GM18511 (cell line): ENCODE measurements at regions not wholly inside any gene's neighbourhood (a gene's known extent, or its start where the extent isn't known, plus 50 kb on each side); places are given as distances from the start of the nearest gene placed in this dataset.

Source experiments
- ATAC-seq: cut with Tn5 transposase; IDR thresholded peaks from one replicate; pipeline ENCODE4 v1.9.1; 2021; ENCODE audit warnings: mild to moderate bottlenecking, moderate library complexity; ENCODE audit not compliant: unreplicated experiment

DNA sequence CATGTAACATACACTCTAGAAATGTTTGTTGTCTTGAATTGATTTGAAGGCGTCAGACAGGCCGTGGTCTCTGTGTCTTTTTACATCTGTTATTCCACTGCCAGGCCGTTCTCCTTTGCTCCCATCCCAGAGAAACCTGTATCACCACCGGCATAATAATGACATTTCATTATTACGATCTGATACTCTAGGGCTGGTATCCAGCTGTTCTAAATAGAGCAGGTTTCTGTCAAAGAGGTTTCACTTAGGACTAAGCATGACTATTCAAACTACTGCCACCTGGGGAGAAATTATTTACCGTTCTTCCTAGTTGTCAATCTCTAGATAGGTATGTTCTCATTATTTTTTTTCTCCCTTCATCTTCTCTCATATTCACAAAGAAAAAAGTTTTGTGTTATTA lies 1016.2 kb upstream of the EEF2KMT start:
- ATAC-seq = no peak

DNA sequence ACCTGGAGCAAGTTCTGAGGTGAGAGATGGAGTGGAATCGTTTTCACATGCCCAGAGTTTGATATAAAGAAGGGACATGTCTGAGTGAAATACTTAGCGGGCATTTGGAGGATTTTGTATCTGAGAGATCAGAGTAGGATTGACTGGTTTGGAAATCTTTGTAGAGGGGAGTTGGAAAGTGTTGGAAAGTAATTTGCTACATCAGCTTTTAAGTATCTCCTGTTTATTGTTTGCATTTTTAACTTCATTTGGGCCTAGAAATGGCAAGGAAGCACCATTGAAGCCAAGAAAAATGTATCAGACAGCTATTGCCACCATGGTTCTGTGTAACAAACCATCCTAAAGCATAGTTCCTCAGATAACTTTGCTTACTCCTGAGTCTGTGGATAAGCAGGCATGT lies 1015.1 kb upstream of the EEF2KMT start:
- no peak for ATAC-seq

DNA sequence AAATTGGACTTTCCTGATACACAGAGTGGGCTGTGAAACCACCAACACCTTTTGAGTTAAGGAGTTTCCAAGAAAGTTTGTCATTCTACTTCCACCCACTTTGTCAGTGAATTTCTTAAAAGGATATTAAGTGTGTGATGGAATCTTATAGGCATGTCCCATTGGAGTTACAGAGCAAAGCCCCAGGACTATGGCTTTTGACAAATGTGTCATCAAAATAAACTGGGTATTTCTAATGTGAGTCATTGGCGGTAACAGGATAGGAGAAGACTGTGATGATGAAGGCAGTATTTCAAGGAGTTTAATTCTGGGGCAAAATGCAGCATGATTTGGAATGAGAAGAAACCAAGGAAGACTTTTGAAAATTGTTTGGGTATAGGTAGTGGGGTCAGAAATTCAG lies 1013.8 kb upstream of the EEF2KMT start:
- ATAC-seq = no peak

DNA sequence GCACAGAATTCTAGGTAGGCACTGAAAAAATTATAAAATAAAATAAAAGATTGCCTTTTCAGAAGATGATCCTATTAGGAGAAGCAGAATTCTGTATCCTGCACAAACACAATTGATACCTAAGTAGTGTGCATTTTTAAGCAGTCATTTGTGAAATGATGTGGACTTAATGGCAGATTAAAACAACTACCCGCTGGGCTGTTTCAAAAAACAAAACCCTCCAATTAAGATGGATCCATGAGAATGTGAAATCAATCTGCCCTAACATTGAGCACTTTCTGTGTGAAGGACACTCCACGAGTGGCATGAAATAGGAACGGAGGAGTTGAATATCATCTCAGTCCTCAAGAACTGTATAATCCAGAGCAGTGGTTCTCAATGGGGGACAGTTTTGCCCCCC lies 1012.8 kb upstream of the EEF2KMT start:
- ATAC-seq = no peak

DNA sequence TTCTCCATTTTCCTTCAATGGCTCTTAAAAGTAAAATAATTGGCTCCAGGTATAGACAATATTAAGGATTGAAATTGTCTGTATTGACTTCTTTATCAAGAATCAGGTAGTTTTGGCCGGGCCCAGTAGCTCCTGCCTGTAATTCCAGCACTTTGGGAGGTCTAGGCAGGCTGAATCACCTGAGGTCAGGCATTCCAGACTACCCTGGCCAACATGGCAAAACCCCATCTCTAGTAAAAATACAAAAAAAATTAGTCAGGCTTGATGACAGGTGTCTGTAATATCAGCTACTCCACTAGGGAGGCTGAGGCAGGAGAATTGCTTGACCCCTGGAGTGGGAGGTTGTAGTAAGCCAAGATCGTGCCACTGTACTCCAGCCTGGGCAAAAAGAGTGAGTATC lies 1008.5 kb upstream of the EEF2KMT start:
- ATAC-seq = no peak

DNA sequence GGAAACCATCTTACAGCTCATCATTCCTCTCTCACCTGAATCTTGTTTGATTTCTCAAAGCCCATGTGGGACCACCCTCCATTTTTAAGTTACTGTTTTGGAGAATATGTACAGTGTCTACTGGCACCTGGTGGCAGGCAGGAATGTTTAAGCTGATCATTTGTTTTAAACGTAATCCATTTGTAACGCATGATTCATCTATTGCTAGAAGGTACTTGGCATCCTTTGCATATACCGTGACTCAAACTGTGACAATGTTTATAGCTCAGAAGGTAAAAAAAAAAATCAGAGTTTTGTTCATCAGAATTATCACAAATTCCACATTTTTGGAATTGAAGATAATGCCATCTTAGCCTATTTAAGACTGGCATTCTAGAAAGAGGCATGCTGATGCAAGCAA lies 1007.5 kb upstream of the EEF2KMT start:
- ATAC-seq = no peak

DNA sequence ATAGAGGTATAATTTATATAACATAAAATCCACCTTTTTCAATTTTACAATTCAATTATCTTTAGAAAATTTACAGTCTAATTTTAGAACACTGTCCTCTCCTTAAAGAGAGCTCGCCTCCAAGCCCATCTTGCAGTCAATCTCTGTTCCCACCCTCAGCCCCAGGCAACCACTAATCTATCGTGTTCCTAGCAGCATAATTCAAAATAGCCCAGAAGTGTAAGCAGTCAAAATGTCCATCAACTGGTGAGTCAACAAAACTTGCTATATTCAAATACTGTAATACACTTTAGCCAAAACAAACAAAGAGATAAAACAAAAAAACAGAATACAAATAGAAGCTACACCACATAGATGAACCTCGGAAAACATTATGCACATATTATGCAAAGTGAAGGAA lies 1006.8 kb upstream of the EEF2KMT start:
- no peak for ATAC-seq

DNA sequence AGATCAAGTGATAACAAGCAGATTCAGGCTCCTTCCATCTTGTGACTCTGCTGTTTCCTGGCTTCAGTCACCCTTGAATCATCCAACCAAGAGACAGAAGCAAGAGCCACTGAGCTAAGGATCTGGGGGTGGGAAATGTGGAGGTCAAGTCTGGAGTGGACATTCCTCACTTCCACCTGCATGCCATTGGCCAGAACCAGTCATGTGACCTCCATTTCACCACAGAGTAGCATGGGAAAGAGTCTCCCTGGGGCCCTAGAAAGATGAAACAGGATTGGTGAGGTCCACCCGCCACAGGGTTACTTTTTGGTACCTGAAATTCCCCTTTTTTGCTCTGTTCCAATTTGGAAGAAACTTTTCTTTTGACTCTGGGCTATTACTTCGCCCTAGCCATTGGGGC lies 1006.0 kb upstream of the EEF2KMT start:
- no peak for ATAC-seq

DNA sequence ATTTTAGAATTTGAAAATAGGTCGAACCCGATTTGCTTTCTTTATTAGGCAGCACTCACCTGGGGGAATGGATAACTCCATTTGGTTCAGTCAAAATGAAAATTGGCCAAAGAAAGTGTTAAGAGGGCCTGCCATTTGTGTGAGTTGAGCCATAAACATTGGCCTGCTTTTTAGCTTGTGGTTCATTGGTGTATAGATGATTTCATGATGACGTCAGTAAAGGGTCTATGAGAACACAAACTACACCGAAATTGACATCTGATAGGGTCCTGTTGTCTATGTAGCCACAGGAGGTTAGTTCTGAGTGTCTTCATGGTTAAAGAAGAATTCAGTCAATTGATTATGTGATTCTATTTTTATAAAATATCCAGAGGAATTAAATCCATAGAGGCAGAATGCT lies 1001.5 kb upstream of the EEF2KMT start:
- no peak for ATAC-seq

DNA sequence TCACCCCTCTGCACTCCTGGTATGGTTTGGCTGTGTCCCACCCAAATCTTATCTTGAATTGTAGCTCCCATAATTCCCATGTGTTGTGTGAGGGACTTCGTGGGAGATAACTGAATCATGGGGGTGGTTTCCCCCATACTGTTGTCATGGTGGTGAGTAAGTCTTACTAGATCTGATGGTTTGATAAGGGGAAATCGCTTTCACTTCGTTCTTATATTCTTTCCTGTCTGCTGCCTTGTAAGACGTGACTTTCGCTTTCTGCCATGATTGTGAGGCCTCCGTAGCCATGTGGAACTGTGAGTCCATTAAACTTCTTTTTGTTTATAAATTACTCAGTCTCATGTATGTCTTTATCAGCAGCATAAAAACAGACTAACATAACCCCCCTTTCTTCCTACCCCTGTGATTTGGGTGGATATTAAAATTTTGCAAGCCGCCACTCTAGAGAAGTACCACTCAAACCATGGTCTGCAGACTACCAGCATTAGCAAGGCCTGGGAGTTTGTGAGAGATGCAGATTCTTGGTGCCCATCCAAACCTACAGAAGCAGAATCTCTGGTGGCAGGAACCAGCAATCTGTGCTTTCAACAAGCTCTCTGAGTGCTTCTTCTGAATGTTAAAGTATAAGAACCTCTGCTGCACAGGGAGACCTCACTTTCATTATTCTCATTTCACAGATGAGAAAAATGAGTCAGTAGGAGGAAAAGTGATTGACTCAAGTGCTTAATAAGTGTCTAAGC lies 999.5 kb upstream of the EEF2KMT start:
- ATAC-seq = no peak

DNA sequence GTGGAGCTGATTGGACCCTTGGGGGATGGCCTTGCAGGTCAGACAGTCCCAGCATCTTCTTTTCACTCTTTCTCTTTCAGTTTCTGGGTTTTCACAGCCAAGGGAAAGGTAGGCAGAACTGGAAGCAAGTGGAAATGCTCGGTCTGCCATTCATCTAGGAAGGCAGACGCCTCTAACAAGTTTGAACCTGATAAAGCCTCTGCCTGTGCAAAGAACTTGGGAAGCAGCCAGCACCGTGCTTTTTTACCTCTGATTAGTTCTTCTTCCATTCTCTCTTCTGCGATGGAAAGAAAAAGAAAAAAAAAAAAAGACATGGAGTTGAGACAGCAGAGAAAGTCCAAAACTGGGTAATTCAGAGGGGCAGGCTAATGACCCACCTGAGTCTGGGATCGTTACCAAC lies 997.8 kb upstream of the EEF2KMT start:
- no peak for ATAC-seq

DNA sequence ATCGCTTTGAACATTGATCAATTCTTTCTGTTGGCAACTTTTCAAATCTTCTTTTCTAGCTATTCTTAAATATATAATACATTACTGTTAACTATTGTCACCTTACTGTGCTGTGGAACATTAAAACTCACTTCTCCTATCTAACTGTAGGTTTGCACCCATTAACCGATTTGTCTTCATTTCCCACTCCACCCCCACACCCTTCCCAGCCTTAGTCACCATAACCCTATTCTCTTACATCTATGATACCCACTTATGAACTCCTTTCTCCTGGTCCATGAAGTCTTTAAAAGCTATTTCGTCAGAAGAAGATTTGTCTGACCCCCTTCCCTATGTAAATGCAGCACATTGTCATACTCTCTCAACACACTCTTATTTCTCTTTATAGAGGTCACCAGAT lies 993.4 kb upstream of the EEF2KMT start:
- ATAC-seq = no peak

DNA sequence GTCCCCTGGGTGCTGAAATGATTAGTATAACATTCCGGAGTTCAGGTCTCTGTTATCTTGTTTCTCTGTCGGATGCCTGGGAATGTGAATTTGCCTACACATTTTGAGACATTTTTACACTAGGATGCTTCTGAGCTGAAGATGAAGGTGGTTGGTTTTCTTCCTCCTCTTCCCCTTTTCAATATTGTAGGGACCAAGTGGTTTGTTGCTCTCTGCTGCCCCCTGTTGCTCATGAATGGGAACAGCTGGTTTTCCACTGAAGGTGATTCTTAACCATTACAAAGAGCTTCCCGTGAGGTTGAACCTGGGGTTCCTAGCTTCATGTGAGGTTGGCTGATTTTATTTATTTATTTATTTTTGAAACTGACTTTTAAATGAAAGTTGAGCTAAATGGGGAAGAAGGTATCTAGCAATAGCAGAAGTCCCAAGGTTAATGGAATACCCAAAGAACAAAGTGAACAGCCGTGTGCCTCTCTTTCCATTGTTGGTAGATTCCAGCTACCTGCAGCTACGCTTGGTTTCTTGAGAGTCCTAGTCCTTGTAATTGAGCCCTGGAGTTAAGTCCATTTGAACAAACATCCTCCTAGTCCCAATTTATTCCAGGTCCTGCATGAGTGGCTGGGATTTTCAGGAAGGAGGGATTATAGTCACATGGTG lies 983.9 kb upstream of the EEF2KMT start:
- ATAC-seq = no peak

DNA sequence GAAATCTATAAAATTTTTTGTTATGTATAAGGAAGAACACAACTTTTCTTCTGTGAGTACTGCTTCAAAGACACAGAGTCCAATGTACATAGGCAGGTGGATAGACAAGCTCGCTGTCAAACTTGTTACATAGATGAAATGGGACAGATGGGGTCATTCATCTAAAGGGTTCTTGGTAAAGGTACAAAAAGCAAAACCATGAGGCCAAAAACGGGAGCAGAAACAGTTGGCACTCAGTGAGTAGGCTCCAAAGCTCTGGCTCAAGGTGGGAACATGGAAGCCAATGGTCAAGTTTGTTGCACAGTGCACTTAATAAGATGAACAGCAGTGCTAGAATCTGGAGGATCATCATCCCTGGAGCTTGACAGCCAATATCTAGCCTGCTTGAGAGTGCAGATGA lies 979.0 kb upstream of the EEF2KMT start:
- no peak for ATAC-seq

DNA sequence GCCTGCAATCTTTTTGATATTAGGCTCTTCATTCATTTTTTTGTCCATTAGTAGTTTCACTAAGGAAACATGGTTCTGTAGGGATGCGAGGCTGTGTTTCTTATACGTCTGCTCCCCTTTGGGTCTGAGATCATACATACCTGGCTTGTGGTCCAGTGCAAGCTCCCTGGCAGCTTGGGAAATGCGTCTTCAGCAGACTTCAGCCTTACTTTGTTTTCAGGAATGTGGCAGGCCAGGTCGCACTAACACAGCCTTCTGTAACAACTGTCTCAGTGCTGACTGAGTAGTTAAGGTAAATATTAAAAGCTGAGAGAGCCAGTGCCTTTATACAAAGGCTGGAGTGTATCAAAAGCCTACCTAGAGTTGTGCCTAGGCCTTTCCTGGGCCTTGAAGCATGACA lies 970.5 kb upstream of the EEF2KMT start:
- no peak for ATAC-seq

DNA sequence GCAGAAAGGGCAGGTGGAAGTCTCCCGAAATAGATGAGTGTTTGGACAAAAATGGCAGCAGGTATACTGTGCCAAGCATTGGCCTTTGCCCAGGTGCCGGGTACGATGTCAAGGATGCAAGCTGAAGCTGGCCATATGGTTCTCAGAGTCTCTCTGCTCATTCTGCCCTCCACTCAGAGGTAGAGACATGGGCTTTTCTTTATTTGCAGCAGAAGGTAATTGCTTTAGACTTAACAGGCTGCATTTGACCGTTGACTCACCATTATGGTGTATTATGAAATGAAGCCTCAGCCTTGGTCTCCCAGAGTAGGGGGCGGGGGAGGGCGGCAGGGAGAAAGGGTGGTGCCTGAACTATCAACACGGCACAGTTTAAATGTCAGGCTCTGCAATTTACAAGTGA lies 969.1 kb upstream of the EEF2KMT start:
- no peak for ATAC-seq

DNA sequence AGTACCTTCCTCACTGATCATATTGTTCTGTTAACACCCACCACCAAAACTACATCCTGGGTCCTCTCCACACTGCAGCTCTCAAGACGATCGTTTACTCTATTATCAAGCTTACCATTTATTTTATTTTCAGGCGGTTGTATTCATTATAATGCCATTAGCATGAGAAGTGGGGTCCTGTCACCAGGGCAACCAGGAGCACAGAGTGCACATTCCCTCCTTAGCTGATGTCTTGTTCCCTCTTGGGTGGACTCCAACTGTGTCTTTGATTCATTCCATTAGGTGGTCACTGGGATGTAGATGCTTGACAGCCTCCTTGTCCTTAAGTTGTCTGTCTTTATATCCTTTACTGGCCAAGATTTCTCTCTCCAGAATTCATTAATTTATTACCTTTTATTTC lies 965.9 kb upstream of the EEF2KMT start:
- ATAC-seq = no peak

DNA sequence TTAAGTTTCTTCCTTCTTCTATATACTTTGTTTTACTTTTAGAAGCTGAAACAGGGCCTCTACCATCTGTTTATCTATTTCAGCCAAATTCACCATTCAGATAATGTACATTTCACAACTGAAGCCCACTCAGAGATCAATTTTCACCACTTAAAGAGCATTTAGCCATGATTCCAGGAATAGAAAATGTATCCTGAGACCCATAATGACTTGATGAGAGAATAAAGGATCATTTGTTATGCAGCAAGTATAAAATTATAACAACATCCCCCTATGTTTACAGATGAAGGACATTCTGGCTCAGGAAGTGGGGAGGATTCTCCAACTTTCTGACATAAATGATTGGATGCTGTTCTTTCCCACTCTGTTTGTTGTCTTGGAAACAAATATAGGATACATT lies 962.1 kb upstream of the EEF2KMT start:
- ATAC-seq = no peak

DNA sequence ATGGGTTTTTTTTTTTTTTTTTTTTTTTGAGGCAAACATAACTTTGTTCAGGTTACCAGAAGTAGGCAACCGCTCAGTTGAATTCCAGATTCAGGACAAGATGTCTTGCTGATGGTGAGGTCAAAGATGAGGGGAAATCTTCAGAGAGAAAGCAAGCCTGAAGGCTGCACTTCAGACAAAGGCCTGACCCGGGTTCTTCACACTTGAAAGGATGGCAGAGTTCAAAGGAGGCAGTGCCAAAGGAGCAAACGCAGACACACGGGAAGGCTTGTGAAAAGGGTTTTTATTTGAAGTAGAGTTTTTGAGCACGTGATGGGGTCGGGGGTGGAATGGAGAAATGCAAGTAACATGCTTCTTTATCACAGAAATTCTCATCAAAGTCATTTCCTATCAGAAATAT lies 960.2 kb upstream of the EEF2KMT start:
- no peak for ATAC-seq

DNA sequence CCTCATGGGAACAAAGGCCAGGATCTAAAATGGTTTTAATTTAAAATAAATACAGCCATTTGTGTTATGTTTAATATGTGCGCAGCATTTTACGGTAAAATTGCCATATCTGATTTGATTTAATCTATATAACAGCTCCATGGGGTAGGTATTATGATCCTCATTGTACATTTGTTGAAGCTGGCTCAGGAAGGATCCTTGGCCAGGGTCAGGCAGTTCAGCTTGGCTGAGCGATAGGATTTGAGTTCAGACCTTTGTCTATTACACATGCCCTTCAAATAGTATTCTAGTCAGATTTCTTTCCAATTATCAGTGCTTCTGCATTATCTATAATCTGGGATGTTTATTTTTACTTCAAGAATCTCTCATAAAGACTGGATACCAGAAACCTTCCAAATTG lies 950.4 kb upstream of the EEF2KMT start:
- ATAC-seq = no peak

DNA sequence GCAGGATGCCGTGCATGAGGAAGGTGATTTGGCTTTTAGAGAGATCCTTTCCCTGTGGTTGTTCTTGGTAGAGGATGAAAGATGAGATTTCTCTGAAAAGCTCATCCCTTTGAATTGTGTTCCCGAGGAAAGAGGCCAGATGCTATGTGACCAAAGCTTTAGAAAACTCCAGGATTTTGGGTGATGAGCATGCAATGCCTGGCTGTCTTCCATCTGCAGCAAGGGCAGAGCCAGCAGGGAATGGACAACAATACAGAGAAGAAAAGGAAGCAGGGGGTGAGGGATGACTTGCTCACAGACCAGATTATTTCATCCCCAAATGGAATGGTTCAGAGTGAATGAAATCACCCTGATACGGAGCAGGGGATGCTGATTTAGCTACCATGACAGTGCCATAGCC lies 949.7 kb upstream of the EEF2KMT start:
- ATAC-seq = no peak

DNA sequence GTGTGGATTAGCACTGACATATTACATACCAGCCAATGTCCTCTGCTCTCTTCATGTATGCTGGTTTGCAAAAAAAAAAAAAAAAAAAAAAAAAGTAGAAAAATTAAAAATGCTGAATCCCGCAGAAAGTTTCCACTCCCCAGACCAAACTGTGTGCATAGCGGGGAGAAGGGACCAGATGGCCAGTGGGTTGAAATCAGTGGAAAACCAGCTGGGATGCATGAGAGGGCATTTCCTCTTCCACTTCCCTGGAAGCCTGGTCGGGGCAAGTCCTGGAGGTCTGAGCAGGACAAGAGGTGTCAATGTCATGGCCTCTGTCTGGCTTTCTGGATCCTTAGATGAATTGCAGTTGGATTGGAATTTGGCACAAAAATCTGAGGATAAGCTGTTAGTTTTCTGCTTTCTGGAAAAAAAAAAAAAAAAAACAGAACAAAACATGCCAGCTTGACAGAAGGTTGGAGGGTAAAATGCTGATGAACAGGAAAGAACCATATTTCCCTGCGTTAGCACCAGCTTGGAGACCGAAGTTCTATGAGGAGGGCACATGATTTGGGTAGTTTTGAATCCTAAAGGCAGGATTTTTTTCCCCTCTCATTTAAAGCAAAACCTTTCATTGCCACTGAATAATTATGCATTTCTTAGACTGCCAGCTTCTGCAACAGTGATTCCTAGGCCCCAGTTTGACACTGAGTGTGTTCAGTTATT lies 941.5 kb upstream of the EEF2KMT start:
- no peak for ATAC-seq
